ENCODE measurements at regions not wholly inside any gene's neighbourhood (a gene's known extent, or its start where the extent isn't known, plus 50 kb on each side); places are given as distances from the start of the nearest gene placed in this dataset.

DNA sequence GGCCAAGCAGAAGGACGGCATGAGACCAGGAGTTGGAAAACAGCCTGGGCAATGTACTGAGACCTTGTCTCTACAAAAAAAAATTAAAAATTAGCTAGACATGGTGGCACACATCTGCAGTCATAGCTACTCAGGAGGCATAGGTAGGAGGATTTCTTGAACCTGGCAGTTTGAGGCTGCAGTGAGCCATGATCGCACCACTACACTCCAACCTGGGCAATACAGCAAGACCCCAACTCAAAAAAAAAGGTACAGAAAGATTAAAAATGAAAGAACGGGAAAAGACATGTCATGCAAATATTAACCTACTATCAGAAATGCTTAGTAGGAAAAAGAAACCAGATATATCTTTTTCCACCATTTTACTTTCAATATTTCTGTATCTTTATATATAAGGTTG is 99.6 kb upstream of the ATP11B start:
- no peaks in the 10 kb centered on the region for H3K4me1 ChIP-seq (ENCODE audit: control insufficient read depth in 1 of 2, low read depth in 2 of 2)
- TF ChIP-seq, protein P1, sequence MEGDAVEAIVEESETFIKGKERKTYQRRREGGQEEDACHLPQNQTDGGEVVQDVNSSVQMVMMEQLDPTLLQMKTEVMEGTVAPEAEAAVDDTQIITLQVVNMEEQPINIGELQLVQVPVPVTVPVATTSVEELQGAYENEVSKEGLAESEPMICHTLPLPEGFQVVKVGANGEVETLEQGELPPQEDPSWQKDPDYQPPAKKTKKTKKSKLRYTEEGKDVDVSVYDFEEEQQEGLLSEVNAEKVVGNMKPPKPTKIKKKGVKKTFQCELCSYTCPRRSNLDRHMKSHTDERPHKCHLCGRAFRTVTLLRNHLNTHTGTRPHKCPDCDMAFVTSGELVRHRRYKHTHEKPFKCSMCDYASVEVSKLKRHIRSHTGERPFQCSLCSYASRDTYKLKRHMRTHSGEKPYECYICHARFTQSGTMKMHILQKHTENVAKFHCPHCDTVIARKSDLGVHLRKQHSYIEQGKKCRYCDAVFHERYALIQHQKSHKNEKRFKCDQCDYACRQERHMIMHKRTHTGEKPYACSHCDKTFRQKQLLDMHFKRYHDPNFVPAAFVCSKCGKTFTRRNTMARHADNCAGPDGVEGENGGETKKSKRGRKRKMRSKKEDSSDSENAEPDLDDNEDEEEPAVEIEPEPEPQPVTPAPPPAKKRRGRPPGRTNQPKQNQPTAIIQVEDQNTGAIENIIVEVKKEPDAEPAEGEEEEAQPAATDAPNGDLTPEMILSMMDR (IDR thresholded peaks at IDR 0.05): no peak
- ATAC-seq (ENCODE audit: insufficient number of reproducible peaks, low FRiP score, low read depth) (no peak), DNase-seq (ENCODE audit: low spot score) (no peak)
- H3K27ac ChIP-seq: no peak overlapping the region
- H3K9me3 ChIP-seq: no peaks in the 10 kb centered on the region
- H3K27me3 ChIP-seq (replicated peaks; ENCODE audit: insufficient read depth): no peaks in the 10 kb centered on the region
- H3K4me3 ChIP-seq: no peak overlapping the region
- H3K36me3 ChIP-seq: no peaks in the 10 kb centered on the region

DNA sequence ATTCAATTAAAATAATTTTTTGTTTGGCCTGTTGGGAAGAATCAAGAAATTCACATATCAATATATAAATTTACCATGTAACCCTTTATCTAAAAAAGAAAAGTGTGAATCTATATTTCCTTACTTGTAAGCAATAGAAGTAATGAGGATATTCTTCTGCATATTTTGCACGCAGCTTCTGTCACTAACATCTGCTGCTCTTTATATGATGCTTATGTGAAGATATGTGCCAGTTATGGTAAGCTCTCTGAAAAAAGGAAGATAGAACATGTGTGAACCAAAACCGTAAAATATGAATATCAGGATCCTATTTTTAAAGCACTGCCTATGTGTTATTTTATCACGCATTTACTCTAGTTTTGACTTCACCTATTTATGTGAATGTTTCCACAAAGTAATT is 96.4 kb upstream of the ATP11B start:
- no peak for ATAC-seq (ENCODE audit: insufficient number of reproducible peaks, low FRiP score, low read depth)

DNA sequence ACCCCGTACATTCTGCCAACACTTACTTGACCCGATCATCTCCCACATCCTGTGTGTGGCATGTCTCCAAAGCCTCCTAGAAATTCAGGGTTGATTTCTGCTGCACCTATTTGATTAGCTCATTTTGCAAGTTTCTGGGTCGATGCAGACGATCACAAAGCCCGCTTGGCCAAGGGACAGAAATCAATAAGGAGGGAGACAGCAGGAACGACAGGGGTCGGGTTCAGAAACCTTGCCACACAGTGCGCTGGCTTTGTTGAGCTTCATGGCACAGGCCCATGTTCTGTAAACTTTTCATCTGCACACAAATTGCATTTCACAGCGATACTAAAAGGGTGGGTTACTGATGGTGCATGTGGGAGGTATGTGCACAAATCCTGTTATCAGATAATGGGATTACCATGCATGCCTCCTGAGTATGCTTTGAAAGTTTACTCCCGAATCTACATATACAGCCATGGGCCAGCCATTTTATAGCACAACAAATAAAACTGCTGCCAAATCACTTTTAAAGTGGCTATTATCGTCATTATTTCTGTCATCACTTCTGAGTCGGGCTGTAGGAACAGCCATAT is 95.9 kb upstream of the ATP11B start:
- no peaks in the 10 kb centered on the region for H3K4me1 ChIP-seq (ENCODE audit: control insufficient read depth in 1 of 2, low read depth in 2 of 2)
- no peak overlapping the region for H3K4me3 ChIP-seq
- H3K9me3 ChIP-seq: no peaks in the 10 kb centered on the region
- DNase-seq (ENCODE audit: low spot score): no peak
- H3K27me3 ChIP-seq (replicated peaks; ENCODE audit: insufficient read depth): no peaks in the 10 kb centered on the region
- ATAC-seq (ENCODE audit: insufficient number of reproducible peaks, low FRiP score, low read depth): no peak
- TF ChIP-seq, protein P1 (IDR thresholded peaks at IDR 0.05): no peak
- no peaks in the 10 kb centered on the region for H3K36me3 ChIP-seq
- H3K27ac ChIP-seq: no peak overlapping the region

More for the DNA sequence above, 96.4 kb upstream of the ATP11B start:
- TF ChIP-seq, protein P1 (IDR thresholded peaks at IDR 0.05): no peak
- no peaks in the 10 kb centered on the region for H3K9me3 ChIP-seq
- H3K36me3 ChIP-seq: no peaks in the 10 kb centered on the region
- H3K27ac ChIP-seq: no peak overlapping the region
- H3K4me3 ChIP-seq: no peak overlapping the region
- no peaks in the 10 kb centered on the region for H3K27me3 ChIP-seq (replicated peaks; ENCODE audit: insufficient read depth)
- H3K4me1 ChIP-seq (ENCODE audit: control insufficient read depth in 1 of 2, low read depth in 2 of 2): no peaks in the 10 kb centered on the region
- DNase-seq (ENCODE audit: low spot score): no peak

DNA sequence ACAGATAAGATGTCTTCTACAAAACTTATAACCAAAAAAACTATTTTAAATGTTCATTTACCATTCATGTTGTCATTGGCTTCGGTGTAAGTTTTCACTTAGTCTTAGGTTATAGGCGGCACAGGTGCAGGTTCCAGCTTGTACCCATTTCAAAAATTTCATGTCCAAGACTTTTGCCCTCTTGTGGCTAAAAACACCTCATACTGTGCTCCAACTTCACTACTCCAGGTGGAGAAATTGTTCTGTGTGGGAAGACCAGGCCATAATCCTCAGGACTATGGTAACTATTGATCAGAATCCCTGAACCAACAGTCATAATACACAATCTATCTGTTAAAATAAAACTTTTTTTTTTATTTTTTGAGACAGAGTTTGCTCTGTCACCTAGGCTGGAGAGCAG is 95.2 kb upstream of the ATP11B start:
- TF ChIP-seq, protein P1 (IDR thresholded peaks at IDR 0.05): no peak
- no peaks in the 10 kb centered on the region for H3K27me3 ChIP-seq (replicated peaks; ENCODE audit: insufficient read depth)
- ATAC-seq (ENCODE audit: insufficient number of reproducible peaks, low FRiP score, low read depth): no peak

DNA sequence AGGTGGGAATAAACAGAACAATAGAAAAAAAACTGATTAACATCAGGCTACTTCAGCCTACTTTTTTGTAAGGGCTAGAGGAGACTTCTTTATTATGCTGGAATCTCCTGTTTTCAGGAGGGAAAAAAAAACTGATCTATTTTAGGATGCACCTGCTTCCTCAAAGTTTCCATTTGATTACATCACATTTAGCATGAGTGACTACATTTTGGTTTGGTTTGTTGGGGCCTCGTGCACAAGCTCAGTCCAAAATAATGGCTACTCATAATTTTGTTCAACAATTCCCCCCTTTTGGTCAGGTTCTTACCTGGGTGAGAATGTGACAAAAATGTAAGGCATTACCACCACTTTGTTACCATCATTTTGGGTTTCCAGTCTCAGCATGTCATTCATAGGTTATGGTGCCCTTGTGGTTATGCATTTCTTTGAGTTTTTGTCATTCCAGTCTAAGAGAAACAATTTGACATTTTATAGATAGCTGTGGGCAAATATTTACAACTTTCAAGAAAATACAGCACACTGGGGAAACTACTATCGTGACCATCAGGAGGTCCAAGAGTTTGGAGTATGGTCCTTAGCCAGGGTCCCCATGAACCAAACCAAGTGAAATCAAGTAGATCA is 93.6 kb upstream of the ATP11B start:
- H3K4me1 ChIP-seq (ENCODE audit: control insufficient read depth in 1 of 2, low read depth in 2 of 2): no peaks in the 10 kb centered on the region
- H3K27me3 ChIP-seq (replicated peaks; ENCODE audit: insufficient read depth): no peaks in the 10 kb centered on the region
- ATAC-seq (ENCODE audit: insufficient number of reproducible peaks, low FRiP score, low read depth) (no peak), DNase-seq (ENCODE audit: low spot score) (no peak)
- TF ChIP-seq, protein P1 (IDR thresholded peaks at IDR 0.05): no peak
- H3K4me3 ChIP-seq: no peak overlapping the region
- H3K36me3 ChIP-seq: no peaks in the 10 kb centered on the region
- no peaks in the 10 kb centered on the region for H3K9me3 ChIP-seq
- no peak overlapping the region for H3K27ac ChIP-seq

More for the DNA sequence above, 95.2 kb upstream of the ATP11B start:
- Histone ChIP-seq H3K4me3 (no peak overlapping the region), H3K4me1 (ENCODE audit: control insufficient read depth in 1 of 2, low read depth in 2 of 2) (no peaks in the 10 kb centered on the region), H3K9me3 (no peaks in the 10 kb centered on the region), H3K36me3 (no peaks in the 10 kb centered on the region), H3K27ac (no peak overlapping the region)
- DNase-seq (ENCODE audit: low spot score): no peak
